ENCODE measurements at regions not wholly inside any gene's neighbourhood (a gene's known extent, or its start where the extent isn't known, plus 50 kb on each side); places are given as distances from the start of the nearest gene placed in this dataset.

- Histone ChIP-seq H3K4me1 (ENCODE audit: control insufficient read depth, extremely low read depth, insufficient read depth, low read length) (no peaks in the 10 kb centered on the region), H3K4me2 (ENCODE audit: insufficient read depth, low read length) (no peak overlapping the region), H3K9me3 (replicated peaks; ENCODE audit: control insufficient read depth, insufficient read depth, low read length) (no peaks in the 10 kb centered on the region), H3K27me3 (ENCODE audit: control insufficient read depth in 2 of 2, insufficient read depth in 2 of 2, low read length in 2 of 2) (no peaks in the 10 kb centered on the region), H3K9me1 (replicated peaks; ENCODE audit: control insufficient read depth, extremely low read depth, insufficient read depth, low read length) (no peaks in the 10 kb centered on the region), H3K9ac (replicated peaks; ENCODE audit: extremely low read depth, insufficient read depth, low read length) (no peak overlapping the region), H3K36me3 (ENCODE audit: control insufficient read depth in 2 of 2, extremely low read depth in 1 of 2, insufficient read depth in 2 of 2, low read length in 2 of 2) (no peaks in the 10 kb centered on the region), H3K79me2 (ENCODE audit: control insufficient read depth, insufficient read depth, low read length) (no peaks in the 10 kb centered on the region), H3K27ac (ENCODE audit: insufficient read depth, low read depth, low read length) (no peak overlapping the region), H3K4me3 (replicated peaks in 1 of 3; ENCODE audit: insufficient read depth in 1 of 3, low read depth in 1 of 3, low read length in 3 of 3) (no peak overlapping the region), H4K20me1 (replicated peaks; ENCODE audit: control insufficient read depth, extremely low read depth, insufficient read depth, low read length) (no peaks in the 10 kb centered on the region), H2AFZ (ENCODE audit: low read depth, low read length) (no peak overlapping the region)
- no peak for DNase-seq (ENCODE audit: low read depth, low spot score)
- TF ChIP-seq MAX (IDR thresholded peaks at IDR 0.05; ENCODE audit: insufficient read depth, insufficient read length) (no peak), FOS (IDR thresholded peaks at IDR 0.05; ENCODE audit: borderline replicate concordance, insufficient read depth, low read length) (no peak), MYC (IDR thresholded peaks at IDR 0.05; ENCODE audit: low read depth, low read length) (no peak), POLR2A (IDR thresholded peaks at IDR 0.05; ENCODE audit: low read depth, low read length) (no peak)
- CTCF ChIA-PET: no interaction called here
- POLR2A ChIA-PET: no interaction called here
- no peak for FAIRE-seq
- dilution Hi-C loops (cut with MboI; ENCODE audit: extremely low pct_ligation_motif_present, low sequenced_read_pairs) (no loop called here), intact Hi-C loops (cut with micrococcal nuclease) (no loop called here)
- BruUV-seq (replicated peaks): no TSS peak
These were observed 453.0 kb downstream of the CENPC start for GRCh38 chr4:67092351-67092750.

DNA sequence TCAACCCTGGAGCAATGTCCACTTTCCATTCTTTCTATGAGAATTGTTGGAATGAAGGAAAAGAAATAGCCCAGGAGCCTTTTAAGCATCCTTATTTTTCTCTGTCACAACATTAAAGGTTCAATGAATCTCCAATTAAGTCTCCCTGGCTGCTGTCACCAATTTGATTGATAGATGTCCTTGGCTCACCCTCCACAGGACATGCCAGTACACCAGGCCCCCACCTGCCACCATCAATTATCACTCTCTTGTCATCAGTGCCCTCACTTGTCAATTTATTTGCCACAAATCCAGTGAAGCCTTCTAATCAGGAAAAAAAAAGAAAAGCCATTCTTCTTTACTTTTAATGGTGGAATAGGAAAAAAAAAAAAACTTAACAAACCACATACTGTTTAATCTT is 453.6 kb downstream of the CENPC start:
- FAIRE-seq (no peak), DNase-seq (ENCODE audit: low read depth, low spot score) (no peak)
- H3K4me2 ChIP-seq (ENCODE audit: insufficient read depth, low read length): no peak overlapping the region
- ChIA-PET POLR2A (no interaction called here), CTCF (no interaction called here)
- intact Hi-C loops (cut with micrococcal nuclease) (no loop called here), dilution Hi-C loops (cut with MboI; ENCODE audit: extremely low pct_ligation_motif_present, low sequenced_read_pairs) (no loop called here)
- TF ChIP-seq FOS (IDR thresholded peaks at IDR 0.05; ENCODE audit: borderline replicate concordance, insufficient read depth, low read length): no peak
- no peak for TF ChIP-seq POLR2AphosphoS5 (IDR thresholded peaks at IDR 0.05; ENCODE audit: insufficient read depth, low read depth, low read length)
- TF ChIP-seq MYC (IDR thresholded peaks at IDR 0.05; ENCODE audit: low read depth, low read length): no peak
- no peak for TF ChIP-seq JUN (IDR thresholded peaks at IDR 0.05; ENCODE audit: borderline replicate concordance, insufficient read depth, insufficient read length, low read depth)
- TF ChIP-seq CTCF (IDR thresholded peaks at IDR 0.05; ENCODE audit: extremely low read depth in 1 of 2, insufficient read depth in 1 of 2, low read depth in 1 of 2, low read length in 2 of 2): no peak
- no peak for TF ChIP-seq EZH2 (IDR thresholded peaks at IDR 0.05; ENCODE audit: borderline replicate concordance, low read depth, low read length, severe bottlenecking)
- no peak for TF ChIP-seq GATA2 (IDR thresholded peaks at IDR 0.05; ENCODE audit: insufficient read depth, insufficient read length, low read depth, low read length)
- BruUV-seq (replicated peaks): no TSS peak
- H3K4me1 ChIP-seq (ENCODE audit: control insufficient read depth, extremely low read depth, insufficient read depth, low read length): no peaks in the 10 kb centered on the region
- H3K27ac ChIP-seq (ENCODE audit: insufficient read depth, low read depth, low read length): no peak overlapping the region
- H3K9me3 ChIP-seq (replicated peaks; ENCODE audit: control insufficient read depth, insufficient read depth, low read length): no peaks in the 10 kb centered on the region
- no peak overlapping the region for H3K9ac ChIP-seq (replicated peaks; ENCODE audit: extremely low read depth, insufficient read depth, low read length)
- H2AFZ ChIP-seq (ENCODE audit: low read depth, low read length): no peak overlapping the region
- no peaks in the 10 kb centered on the region for H3K9me1 ChIP-seq (replicated peaks; ENCODE audit: control insufficient read depth, extremely low read depth, insufficient read depth, low read length)
- H3K4me3 ChIP-seq (replicated peaks in 1 of 3; ENCODE audit: insufficient read depth in 1 of 3, low read depth in 1 of 3, low read length in 3 of 3): no peak overlapping the region
- H3K79me2 ChIP-seq (ENCODE audit: control insufficient read depth, insufficient read depth, low read length): no peaks in the 10 kb centered on the region
- no peaks in the 10 kb centered on the region for H3K36me3 ChIP-seq (ENCODE audit: control insufficient read depth in 2 of 2, extremely low read depth in 1 of 2, insufficient read depth in 2 of 2, low read length in 2 of 2)
- no peaks in the 10 kb centered on the region for H4K20me1 ChIP-seq (replicated peaks; ENCODE audit: control insufficient read depth, extremely low read depth, insufficient read depth, low read length)
- H3K27me3 ChIP-seq (ENCODE audit: control insufficient read depth in 2 of 2, insufficient read depth in 2 of 2, low read length in 2 of 2): no peaks in the 10 kb centered on the region

Measured in endothelial cell of umbilical vein (primary cell).